ENCODE measurements at regions not wholly inside any gene's neighbourhood (a gene's known extent, or its start where the extent isn't known, plus 50 kb on each side); places are given as distances from the start of the nearest gene placed in this dataset.

GRCh38 chr14:84465880-84466279 is 1064.1 kb upstream of the FLRT2 start (continued):
- TF ChIP-seq USF2 (CRISPR knock-in tag; IDR thresholded peaks at IDR 0.05) (no peak), GABPB1 (CRISPR knock-in tag; IDR thresholded peaks at IDR 0.05) (no peak), ATF2 (CRISPR knock-in tag; IDR thresholded peaks at IDR 0.05; ENCODE audit: borderline replicate concordance, low read depth) (no peak), SMAD4 (CRISPR knock-in tag; IDR thresholded peaks at IDR 0.05) (no peak), FOXP1 (CRISPR knock-in tag; IDR thresholded peaks at IDR 0.05; ENCODE audit: borderline replicate concordance) (no peak), TP53 (CRISPR knock-in tag; IDR thresholded peaks at IDR 0.05) (no peak)

- Mint-ChIP-seq H3K4me1 (no peaks in the 10 kb centered on the region), H3K36me3 (no peaks in the 10 kb centered on the region), H3K27ac (no peak overlapping the region), H3K4me3 (no peak overlapping the region), H3K9me3 (no peaks in the 10 kb centered on the region), H3K27me3 (ENCODE audit: low read depth) (no peaks in the 10 kb centered on the region; the same call in 1 of the 2 replicates)
- DNase-seq (ENCODE audit: low spot score) (no peak), ATAC-seq (no peak)
- ChIA-PET CTCF (no interaction called here), POLR2A (no interaction called here)
- TF ChIP-seq ZBTB21 (CRISPR knock-in tag; IDR thresholded peaks at IDR 0.05; ENCODE audit: borderline replicate concordance): no peak
- TF ChIP-seq SOX15 (CRISPR knock-in tag; IDR thresholded peaks at IDR 0.05): no peak
- no peak for TF ChIP-seq SMAD3 (CRISPR knock-in tag; IDR thresholded peaks at IDR 0.05; ENCODE audit: borderline replicate concordance)
- TF ChIP-seq ZMAT4 (CRISPR knock-in tag; IDR thresholded peaks at IDR 0.05): no peak
- no peak for TF ChIP-seq ZNF396 (CRISPR knock-in tag; IDR thresholded peaks at IDR 0.05; ENCODE audit: borderline replicate concordance)
These were observed 1061.8 kb upstream of the FLRT2 start for GRCh38 chr14:84468153-84468552.

GRCh38 chr14:84477996-84478395 is 1051.9 kb upstream of the FLRT2 start:
- Mint-ChIP-seq H3K4me3 (no peak overlapping the region), H3K9me3 (peaks cover 4% of the 10 kb centered on the region; the same call in 1 of the 2 replicates), H3K27me3 (ENCODE audit: low read depth) (no peaks in the 10 kb centered on the region), H3K27ac (no peak overlapping the region), H3K4me1 (peaks cover 5% of the 10 kb centered on the region), H3K36me3 (no peaks in the 10 kb centered on the region)
- no peak for DNase-seq (ENCODE audit: low spot score)
- ChIA-PET POLR2A (no interaction called here), CTCF (no interaction called here)
- ATAC-seq: no peak
- TF ChIP-seq USF2 (CRISPR knock-in tag; IDR thresholded peaks at IDR 0.05) (no peak), TEAD1 (CRISPR knock-in tag; IDR thresholded peaks at IDR 0.05) (no peak), FOXP4 (CRISPR knock-in tag; IDR thresholded peaks at IDR 0.05) (no peak), FOXJ3 (CRISPR knock-in tag; IDR thresholded peaks at IDR 0.05; ENCODE audit: borderline replicate concordance) (no peak), ZBTB43 (CRISPR knock-in tag; IDR thresholded peaks at IDR 0.05) (no peak), CTCF (IDR thresholded peaks at IDR 0.05) (no peak), KAT7 (CRISPR knock-in tag; IDR thresholded peaks at IDR 0.05; ENCODE audit: borderline replicate concordance) (no peak), JUN (CRISPR knock-in tag; IDR thresholded peaks at IDR 0.05) (no peak), ZMAT4 (CRISPR knock-in tag; IDR thresholded peaks at IDR 0.05) (no peak), RORB (CRISPR knock-in tag; IDR thresholded peaks at IDR 0.05) (no peak), ZNF219 (CRISPR knock-in tag; IDR thresholded peaks at IDR 0.05; ENCODE audit: borderline replicate concordance) (no peak), IRF2 (CRISPR knock-in tag; IDR thresholded peaks at IDR 0.05; ENCODE audit: borderline replicate concordance, low read depth) (no peak), ZNF232 (CRISPR knock-in tag; IDR thresholded peaks at IDR 0.05) (no peak), E2F5 (CRISPR knock-in tag; IDR thresholded peaks at IDR 0.05) (no peak), FOXK1 (CRISPR knock-in tag; IDR thresholded peaks at IDR 0.05) (no peak), ELF4 (CRISPR knock-in tag; IDR thresholded peaks at IDR 0.05; ENCODE audit: low read depth) (no peak)

All from WTC11 (cell line).